GM23338 (cell line): ENCODE measurements at regions not wholly inside any gene's neighbourhood (a gene's known extent, or its start where the extent isn't known, plus 50 kb on each side); places are given as distances from the start of the nearest gene placed in this dataset.

Experiments used
- ATAC-seq: fragments of 200-7000 bp; cut with Tn5 transposase; 3 replicates; pipeline ENCODE4 v1.9.1; 2020
- DNase-seq: peaks from one replicate; pipeline ENCODE4 v3.0.0-alpha.2; 2015; ENCODE audit warnings: low spot score
- H2AFZ ChIP-seq: fragments of 200-600 bp; sonication (generic); 2 replicates; pipeline ENCODE4 v1.8.0; 2016; ENCODE audit warnings: antibody characterized with exemption, mild to moderate bottlenecking, moderate library complexity
- H3F3A ChIP-seq: fragments of 200-600 bp; sonication (generic); replicated peaks from 2 replicates; pipeline ENCODE4 v1.8.0; 2017; ENCODE audit warnings: antibody characterized with exemption, mixed run types, low read depth
- H3K27ac ChIP-seq: fragments of 200-600 bp; sonication (generic); 2 replicates; pipeline ENCODE4 v1.6.1; 2016; ENCODE audit warnings: low read depth
- H3K27me3 ChIP-seq: fragments of 200-600 bp; sonication (generic); 2 replicates; pipeline ENCODE4 v1.8.0; 2016; ENCODE audit warnings: mild to moderate bottlenecking, mixed run types, moderate library complexity; ENCODE audit not compliant: insufficient read depth
- H3K36me3 ChIP-seq: fragments of 200-600 bp; sonication (generic); 2 replicates; pipeline ENCODE4 v1.8.0; 2016; ENCODE audit warnings: mild to moderate bottlenecking; ENCODE audit not compliant: insufficient read depth
- H3K4me1 ChIP-seq: fragments of 200-600 bp; sonication (generic); 2 replicates; pipeline ENCODE4 v1.8.0; 2016; ENCODE audit warnings: mild to moderate bottlenecking, moderate library complexity; ENCODE audit not compliant: insufficient read depth
- H3K4me2 ChIP-seq: fragments of 200-600 bp; sonication (generic); 2 replicates; pipeline ENCODE4 v1.7.1; 2017; ENCODE audit warnings: mixed run types
- H3K4me3 ChIP-seq: fragments of 200-600 bp; sonication (generic); 2 replicates; pipeline ENCODE4 v1.6.1; 2016; ENCODE audit warnings: mixed run types
- H3K79me2 ChIP-seq: fragments of 200-600 bp; sonication (generic); replicated peaks from 2 replicates; pipeline ENCODE4 v1.8.0; 2017; ENCODE audit warnings: mild to moderate bottlenecking; ENCODE audit not compliant: insufficient read depth
- H3K9me2 ChIP-seq: fragments of 200-600 bp; sonication (generic); 2 replicates; pipeline ENCODE4 v1.8.0; 2017; ENCODE audit not compliant: insufficient read depth
- H4K20me1 ChIP-seq: fragments of 200-600 bp; sonication (generic); replicated peaks from 2 replicates; pipeline ENCODE4 v1.8.0; 2017; ENCODE audit warnings: mild to moderate bottlenecking; ENCODE audit not compliant: insufficient read depth
- H3K27ac Mint-ChIP-seq: 2 replicates; pipeline ENCODE4 v1.8.0; 2020; ENCODE audit warnings: inconsistent platforms, mild to moderate bottlenecking, moderate library complexity, mixed read lengths
- H3K27me3 Mint-ChIP-seq: 3 replicates; pipeline ENCODE4 v1.8.0; 2022; ENCODE audit warnings: low read depth, mild to moderate bottlenecking, moderate library complexity, mixed read lengths, inconsistent platforms; ENCODE audit not compliant: insufficient read depth, poor library complexity
- H3K36me3 Mint-ChIP-seq: 3 replicates; pipeline ENCODE4 v1.8.0; 2021; ENCODE audit warnings: low read depth, mild to moderate bottlenecking, inconsistent platforms, moderate library complexity, mixed read lengths
- H3K4me1 Mint-ChIP-seq: 3 replicates; pipeline ENCODE4 v1.8.0; 2020; ENCODE audit warnings: mild to moderate bottlenecking, inconsistent platforms, mixed read lengths
- H3K4me3 Mint-ChIP-seq: 3 replicates; pipeline ENCODE4 v1.8.0; 2021; ENCODE audit warnings: moderate library complexity, mild to moderate bottlenecking, inconsistent platforms, mixed read lengths
- H3K9me3 Mint-ChIP-seq: 3 replicates; pipeline ENCODE4 v1.8.0; 2020; ENCODE audit warnings: moderate library complexity, mild to moderate bottlenecking, inconsistent platforms, mixed read lengths
- CREB1 ChIP-seq: fragments of 250-450 bp; sonication (Bioruptor Pico); IDR thresholded peaks from 2 replicates; pipeline ENCODE4 v1.5.0; 2020; ENCODE audit warnings: low read depth, mild to moderate bottlenecking, moderate library complexity
- EZH2 ChIP-seq: fragments of 200-600 bp; sonication (generic); IDR thresholded peaks from one replicate; pipeline ENCODE4 v1.8.0; 2017; ENCODE audit warnings: antibody characterized with exemption, mild to moderate bottlenecking, low read depth; ENCODE audit not compliant: unreplicated experiment
- EZH2phosphoT487 ChIP-seq: fragments of 200-600 bp; sonication (generic); IDR thresholded peaks from one replicate; pipeline ENCODE4 v1.8.1; 2018; ENCODE audit warnings: antibody characterized with exemption; ENCODE audit not compliant: unreplicated experiment
- JUNB ChIP-seq: IDR thresholded peaks from one replicate; pipeline ENCODE4 v1.6.1; 2016; ENCODE audit warnings: antibody characterized with exemption; ENCODE audit not compliant: unreplicated experiment
- NANOG ChIP-seq: IDR thresholded peaks from 2 replicates; pipeline ENCODE4 v1.6.1; 2016; ENCODE audit warnings: antibody characterized with exemption, borderline replicate concordance
- POLR2AphosphoS5 ChIP-seq: IDR thresholded peaks from 2 replicates; pipeline ENCODE4 v1.6.1; 2016; ENCODE audit warnings: antibody characterized with exemption, low read depth
- STAT1 ChIP-seq: IDR thresholded peaks from one replicate; pipeline ENCODE4 v1.6.1; 2016; ENCODE audit warnings: antibody characterized with exemption; ENCODE audit not compliant: unreplicated experiment
- ZNF114 ChIP-seq: fragments of 250-450 bp; sonication (Bioruptor Pico); IDR thresholded peaks from 2 replicates; pipeline ENCODE4 v1.5.0; 2020; ENCODE audit warnings: mild to moderate bottlenecking, moderate library complexity
- ZNF331 ChIP-seq: fragments of 250-450 bp; sonication (Bioruptor Pico); IDR thresholded peaks from 2 replicates; pipeline ENCODE4 v1.5.0; 2020; ENCODE audit warnings: low read depth, mild to moderate bottlenecking, moderate library complexity
- TF ChIP-seq, protein P1 (sequence below): IDR thresholded peaks from one replicate; pipeline ENCODE4 v1.6.1; 2018; ENCODE audit warnings: antibody characterized with exemption; ENCODE audit not compliant: unreplicated experiment
- TF ChIP-seq, protein P2 (sequence below), 2 experiments: fragments of 200-600 bp in 1 of 2; sonication (generic) in 1 of 2; conservative IDR thresholded peaks; 2 replicates each; pipeline versions ENCODE4 v1.5.1 to v1.6.1; 2016 to 2017; ENCODE audit warnings: antibody characterized with exemption in 2 of 2, low read depth in 2 of 2, mild to moderate bottlenecking in 2 of 2, moderate library complexity in 1 of 2
- TF ChIP-seq, protein P3 (sequence below): IDR thresholded peaks from 2 replicates; pipeline ENCODE4 v1.6.1; 2016; ENCODE audit warnings: antibody characterized with exemption
- TF ChIP-seq, protein P4 (sequence below): fragments of 250-450 bp; sonication (Bioruptor Pico); IDR thresholded peaks from 2 replicates; pipeline ENCODE4 v1.5.0; 2020; ENCODE audit warnings: mild to moderate bottlenecking, moderate library complexity

- no peak overlapping the region for H3K4me3 ChIP-seq
- no peak for TF ChIP-seq ZNF331
- no peak for TF ChIP-seq EZH2phosphoT487
- TF ChIP-seq JUNB, result no peak
- no peak for TF ChIP-seq STAT1
- TF ChIP-seq, protein P1, sequence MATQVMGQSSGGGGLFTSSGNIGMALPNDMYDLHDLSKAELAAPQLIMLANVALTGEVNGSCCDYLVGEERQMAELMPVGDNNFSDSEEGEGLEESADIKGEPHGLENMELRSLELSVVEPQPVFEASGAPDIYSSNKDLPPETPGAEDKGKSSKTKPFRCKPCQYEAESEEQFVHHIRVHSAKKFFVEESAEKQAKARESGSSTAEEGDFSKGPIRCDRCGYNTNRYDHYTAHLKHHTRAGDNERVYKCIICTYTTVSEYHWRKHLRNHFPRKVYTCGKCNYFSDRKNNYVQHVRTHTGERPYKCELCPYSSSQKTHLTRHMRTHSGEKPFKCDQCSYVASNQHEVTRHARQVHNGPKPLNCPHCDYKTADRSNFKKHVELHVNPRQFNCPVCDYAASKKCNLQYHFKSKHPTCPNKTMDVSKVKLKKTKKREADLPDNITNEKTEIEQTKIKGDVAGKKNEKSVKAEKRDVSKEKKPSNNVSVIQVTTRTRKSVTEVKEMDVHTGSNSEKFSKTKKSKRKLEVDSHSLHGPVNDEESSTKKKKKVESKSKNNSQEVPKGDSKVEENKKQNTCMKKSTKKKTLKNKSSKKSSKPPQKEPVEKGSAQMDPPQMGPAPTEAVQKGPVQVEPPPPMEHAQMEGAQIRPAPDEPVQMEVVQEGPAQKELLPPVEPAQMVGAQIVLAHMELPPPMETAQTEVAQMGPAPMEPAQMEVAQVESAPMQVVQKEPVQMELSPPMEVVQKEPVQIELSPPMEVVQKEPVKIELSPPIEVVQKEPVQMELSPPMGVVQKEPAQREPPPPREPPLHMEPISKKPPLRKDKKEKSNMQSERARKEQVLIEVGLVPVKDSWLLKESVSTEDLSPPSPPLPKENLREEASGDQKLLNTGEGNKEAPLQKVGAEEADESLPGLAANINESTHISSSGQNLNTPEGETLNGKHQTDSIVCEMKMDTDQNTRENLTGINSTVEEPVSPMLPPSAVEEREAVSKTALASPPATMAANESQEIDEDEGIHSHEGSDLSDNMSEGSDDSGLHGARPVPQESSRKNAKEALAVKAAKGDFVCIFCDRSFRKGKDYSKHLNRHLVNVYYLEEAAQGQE, result no peak
- no peak for TF ChIP-seq ZNF114 (CRISPR knock-in tag)
- TF ChIP-seq NANOG, result no peak
- no peak for TF ChIP-seq EZH2
- TF ChIP-seq, protein P2, sequence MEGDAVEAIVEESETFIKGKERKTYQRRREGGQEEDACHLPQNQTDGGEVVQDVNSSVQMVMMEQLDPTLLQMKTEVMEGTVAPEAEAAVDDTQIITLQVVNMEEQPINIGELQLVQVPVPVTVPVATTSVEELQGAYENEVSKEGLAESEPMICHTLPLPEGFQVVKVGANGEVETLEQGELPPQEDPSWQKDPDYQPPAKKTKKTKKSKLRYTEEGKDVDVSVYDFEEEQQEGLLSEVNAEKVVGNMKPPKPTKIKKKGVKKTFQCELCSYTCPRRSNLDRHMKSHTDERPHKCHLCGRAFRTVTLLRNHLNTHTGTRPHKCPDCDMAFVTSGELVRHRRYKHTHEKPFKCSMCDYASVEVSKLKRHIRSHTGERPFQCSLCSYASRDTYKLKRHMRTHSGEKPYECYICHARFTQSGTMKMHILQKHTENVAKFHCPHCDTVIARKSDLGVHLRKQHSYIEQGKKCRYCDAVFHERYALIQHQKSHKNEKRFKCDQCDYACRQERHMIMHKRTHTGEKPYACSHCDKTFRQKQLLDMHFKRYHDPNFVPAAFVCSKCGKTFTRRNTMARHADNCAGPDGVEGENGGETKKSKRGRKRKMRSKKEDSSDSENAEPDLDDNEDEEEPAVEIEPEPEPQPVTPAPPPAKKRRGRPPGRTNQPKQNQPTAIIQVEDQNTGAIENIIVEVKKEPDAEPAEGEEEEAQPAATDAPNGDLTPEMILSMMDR (conservative IDR thresholded peaks at IDR 0.05; ENCODE audit: low read depth in 2 of 2), result no peak
- TF ChIP-seq, protein P3, sequence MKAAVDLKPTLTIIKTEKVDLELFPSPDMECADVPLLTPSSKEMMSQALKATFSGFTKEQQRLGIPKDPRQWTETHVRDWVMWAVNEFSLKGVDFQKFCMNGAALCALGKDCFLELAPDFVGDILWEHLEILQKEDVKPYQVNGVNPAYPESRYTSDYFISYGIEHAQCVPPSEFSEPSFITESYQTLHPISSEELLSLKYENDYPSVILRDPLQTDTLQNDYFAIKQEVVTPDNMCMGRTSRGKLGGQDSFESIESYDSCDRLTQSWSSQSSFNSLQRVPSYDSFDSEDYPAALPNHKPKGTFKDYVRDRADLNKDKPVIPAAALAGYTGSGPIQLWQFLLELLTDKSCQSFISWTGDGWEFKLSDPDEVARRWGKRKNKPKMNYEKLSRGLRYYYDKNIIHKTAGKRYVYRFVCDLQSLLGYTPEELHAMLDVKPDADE, result no peak
- no peak for TF ChIP-seq CREB1 (CRISPR knock-in tag)
- TF ChIP-seq POLR2AphosphoS5, result no peak
- TF ChIP-seq, protein P4, sequence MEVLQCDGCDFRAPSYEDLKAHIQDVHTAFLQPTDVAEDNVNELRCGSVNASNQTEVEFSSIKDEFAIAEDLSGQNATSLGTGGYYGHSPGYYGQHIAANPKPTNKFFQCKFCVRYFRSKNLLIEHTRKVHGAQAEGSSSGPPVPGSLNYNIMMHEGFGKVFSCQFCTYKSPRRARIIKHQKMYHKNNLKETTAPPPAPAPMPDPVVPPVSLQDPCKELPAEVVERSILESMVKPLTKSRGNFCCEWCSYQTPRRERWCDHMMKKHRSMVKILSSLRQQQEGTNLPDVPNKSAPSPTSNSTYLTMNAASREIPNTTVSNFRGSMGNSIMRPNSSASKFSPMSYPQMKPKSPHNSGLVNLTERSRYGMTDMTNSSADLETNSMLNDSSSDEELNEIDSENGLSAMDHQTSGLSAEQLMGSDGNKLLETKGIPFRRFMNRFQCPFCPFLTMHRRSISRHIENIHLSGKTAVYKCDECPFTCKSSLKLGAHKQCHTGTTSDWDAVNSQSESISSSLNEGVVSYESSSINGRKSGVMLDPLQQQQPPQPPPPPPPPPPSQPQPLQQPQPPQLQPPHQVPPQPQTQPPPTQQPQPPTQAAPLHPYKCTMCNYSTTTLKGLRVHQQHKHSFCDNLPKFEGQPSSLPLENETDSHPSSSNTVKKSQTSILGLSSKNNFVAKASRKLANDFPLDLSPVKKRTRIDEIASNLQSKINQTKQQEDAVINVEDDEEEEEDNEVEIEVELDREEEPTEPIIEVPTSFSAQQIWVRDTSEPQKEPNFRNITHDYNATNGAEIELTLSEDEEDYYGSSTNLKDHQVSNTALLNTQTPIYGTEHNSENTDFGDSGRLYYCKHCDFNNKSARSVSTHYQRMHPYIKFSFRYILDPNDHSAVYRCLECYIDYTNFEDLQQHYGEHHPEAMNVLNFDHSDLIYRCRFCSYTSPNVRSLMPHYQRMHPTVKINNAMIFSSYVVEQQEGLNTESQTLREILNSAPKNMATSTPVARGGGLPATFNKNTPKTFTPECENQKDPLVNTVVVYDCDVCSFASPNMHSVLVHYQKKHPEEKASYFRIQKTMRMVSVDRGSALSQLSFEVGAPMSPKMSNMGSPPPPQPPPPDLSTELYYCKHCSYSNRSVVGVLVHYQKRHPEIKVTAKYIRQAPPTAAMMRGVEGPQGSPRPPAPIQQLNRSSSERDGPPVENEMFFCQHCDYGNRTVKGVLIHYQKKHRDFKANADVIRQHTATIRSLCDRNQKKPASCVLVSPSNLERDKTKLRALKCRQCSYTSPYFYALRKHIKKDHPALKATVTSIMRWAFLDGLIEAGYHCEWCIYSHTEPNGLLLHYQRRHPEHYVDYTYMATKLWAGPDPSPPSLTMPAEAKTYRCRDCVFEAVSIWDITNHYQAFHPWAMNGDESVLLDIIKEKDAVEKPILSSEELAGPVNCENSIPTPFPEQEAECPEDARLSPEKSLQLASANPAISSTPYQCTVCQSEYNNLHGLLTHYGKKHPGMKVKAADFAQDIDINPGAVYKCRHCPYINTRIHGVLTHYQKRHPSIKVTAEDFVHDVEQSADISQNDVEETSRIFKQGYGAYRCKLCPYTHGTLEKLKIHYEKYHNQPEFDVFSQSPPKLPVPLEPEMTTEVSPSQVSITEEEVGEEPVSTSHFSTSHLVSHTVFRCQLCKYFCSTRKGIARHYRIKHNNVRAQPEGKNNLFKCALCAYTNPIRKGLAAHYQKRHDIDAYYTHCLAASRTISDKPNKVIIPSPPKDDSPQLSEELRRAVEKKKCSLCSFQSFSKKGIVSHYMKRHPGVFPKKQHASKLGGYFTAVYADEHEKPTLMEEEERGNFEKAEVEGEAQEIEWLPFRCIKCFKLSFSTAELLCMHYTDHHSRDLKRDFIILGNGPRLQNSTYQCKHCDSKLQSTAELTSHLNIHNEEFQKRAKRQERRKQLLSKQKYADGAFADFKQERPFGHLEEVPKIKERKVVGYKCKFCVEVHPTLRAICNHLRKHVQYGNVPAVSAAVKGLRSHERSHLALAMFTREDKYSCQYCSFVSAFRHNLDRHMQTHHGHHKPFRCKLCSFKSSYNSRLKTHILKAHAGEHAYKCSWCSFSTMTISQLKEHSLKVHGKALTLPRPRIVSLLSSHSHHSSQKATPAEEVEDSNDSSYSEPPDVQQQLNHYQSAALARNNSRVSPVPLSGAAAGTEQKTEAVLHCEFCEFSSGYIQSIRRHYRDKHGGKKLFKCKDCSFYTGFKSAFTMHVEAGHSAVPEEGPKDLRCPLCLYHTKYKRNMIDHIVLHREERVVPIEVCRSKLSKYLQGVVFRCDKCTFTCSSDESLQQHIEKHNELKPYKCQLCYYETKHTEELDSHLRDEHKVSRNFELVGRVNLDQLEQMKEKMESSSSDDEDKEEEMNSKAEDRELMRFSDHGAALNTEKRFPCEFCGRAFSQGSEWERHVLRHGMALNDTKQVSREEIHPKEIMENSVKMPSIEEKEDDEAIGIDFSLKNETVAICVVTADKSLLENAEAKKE (CRISPR knock-in tag), result no peak
- Mint-ChIP-seq H3K36me3 (no peaks in the 10 kb centered on the region), H3K4me3 (no peak overlapping the region), H3K9me3 (no peaks in the 10 kb centered on the region; the same call in 2 of the 3 replicates), H3K27ac (no peak overlapping the region), H3K27me3 (peaks cover 1% of the 10 kb centered on the region), H3K4me1 (peaks cover 9% of the 10 kb centered on the region; the same call in 2 of the 3 replicates)
- no peaks in the 10 kb centered on the region for H3K79me2 ChIP-seq
- H3K27ac ChIP-seq, result no peak overlapping the region
- no peaks in the 10 kb centered on the region for H4K20me1 ChIP-seq
- H2AFZ ChIP-seq, result no peak overlapping the region
- no peaks in the 10 kb centered on the region for H3K9me2 ChIP-seq
- peak; percentile 15 for DNase-seq
- H3K4me2 ChIP-seq, result no peak overlapping the region
- H3K36me3 ChIP-seq, result no peaks in the 10 kb centered on the region
- ATAC-seq, result no peak; the same call in 2 of the 3 replicates
- no peaks in the 10 kb centered on the region for H3K27me3 ChIP-seq
- H3K4me1 ChIP-seq, result peaks cover 4% of the 10 kb centered on the region; the same call in 1 of the 2 replicates
- H3F3A ChIP-seq, result no peaks in the 10 kb centered on the region
Measured at GRCh38 chr17:6249732-6250131, 179.6 kb downstream of the WSCD1 start.
